Right renal cortex interstitium (tissue), 3 donors: ENCODE measurements at regions not wholly inside any gene's neighbourhood (a gene's known extent, or its start where the extent isn't known, plus 50 kb on each side); places are given as distances from the start of the nearest gene placed in this dataset.
"Not testable (repeated sequence)": the region's sequence is repeated elsewhere in the genome, so short reads cannot be mapped to it uniquely, and the experiment has no call there.

Source experiments
- DNase-seq, 3 donors: peaks; one replicate each; pipeline ENCODE4 v3.0.0-alpha.2; 2013; ENCODE audit warnings: low read depth in 3 of 3, low spot score in 2 of 3

DNA sequence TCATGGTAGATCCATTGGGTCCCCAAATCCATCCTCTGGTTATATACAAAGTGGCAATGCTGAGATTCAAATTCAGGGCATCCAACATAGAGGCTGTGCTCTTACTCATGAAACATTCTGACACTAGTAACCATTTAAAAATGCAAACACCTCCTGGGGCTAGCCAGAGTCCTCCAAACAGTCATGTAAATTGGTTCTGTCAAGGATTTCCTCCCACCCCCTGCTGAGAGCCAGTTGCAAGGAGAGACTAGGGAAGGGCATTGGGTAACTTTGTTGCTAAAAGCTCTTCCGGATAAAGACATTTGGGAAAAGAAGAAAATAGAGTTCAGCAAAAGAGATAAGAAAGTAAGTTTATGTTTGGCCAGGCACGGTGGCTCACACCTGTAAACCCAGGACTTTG lies 58.3 kb downstream of the ART5 start:
- not testable (repeated sequence) for DNase-seq

- not testable (repeated sequence) for DNase-seq
Observed at GRCh38 chr11:3581389-3581725, 60.4 kb downstream of the ART5 start.

DNA sequence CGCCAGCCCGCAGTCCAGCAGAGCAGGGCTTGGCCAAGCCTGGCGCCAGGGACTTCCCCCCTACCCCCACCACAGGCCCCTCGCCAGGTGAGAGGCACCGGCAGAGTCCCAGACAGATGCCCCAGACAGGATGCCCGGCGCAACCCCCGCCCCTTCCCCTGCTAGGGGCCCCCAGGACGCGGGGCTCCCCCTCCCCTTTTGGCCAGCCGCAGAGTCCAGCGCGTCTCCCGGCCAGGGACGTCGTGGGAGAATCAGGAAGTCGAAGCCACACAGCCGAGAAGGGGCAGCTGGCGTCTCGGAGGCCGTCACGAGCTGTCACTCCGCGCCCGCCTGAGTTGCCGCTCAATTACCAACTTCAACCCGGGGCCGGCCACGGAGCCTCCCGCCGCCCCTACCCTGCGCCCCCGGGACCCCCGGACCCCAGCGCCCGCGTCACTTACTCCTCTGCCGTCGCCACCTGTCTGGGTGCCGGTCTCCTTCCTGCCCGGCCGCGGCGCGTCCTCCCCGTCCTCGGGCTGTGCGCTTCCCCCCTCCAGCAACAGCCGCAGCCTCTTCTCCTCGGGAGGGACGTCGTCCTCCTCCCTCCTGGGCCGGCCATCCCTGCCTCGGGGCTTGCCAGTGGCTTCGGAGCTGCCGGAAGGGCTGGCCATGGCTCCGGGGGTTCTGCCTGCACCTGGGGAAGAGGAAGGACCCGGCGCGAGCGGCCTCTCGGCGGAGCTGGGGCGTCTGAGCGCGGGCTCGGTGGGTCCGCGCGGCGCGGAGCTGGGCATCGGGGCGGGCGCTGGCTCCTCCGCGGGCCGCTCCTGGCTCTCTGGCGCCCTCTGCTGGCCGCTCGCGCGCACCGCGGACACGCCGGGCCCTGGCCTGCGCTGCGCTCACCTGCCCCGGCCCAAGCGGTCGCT lies 61.1 kb downstream of the ART5 start:
- not testable (repeated sequence) for DNase-seq

DNA sequence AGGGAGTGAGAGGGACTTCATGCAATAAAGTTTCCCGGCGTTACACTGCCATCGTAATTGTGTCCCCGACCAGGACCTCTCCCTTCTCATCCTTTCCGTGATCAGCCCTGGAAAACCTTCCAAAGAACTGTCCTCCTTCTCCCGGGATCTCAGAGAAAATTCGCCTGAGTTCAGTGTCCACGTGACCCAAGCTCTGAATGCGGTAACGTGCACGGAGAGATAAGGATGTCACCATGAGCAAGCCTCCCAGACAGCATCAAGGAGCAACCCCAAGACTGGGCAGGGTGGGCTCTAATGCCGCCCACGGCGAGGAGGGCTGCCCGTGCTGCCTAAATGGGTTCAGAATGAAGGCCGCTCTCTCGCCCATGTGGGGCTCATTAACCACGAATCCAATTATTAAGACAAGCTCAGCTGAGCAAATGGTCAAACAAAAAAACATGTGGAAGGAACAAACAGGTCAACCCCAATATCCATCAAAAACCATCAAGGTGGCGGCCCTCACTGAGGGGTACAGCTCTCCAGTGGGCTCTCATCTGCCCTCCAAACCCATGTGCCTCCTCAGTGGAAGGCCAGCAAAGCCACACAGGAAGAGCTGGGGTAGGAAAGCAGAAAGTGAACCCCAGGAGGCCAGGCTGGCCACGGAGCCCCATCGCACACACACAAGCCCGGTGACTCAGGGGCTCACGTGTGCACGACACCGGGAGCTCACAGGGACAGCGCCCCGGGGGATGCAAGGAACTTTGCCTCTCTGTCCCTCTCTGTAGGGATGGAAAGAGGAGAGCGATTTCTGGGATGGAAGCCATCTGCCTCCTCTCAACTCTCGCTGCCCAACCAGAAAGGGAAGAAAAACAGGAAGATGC lies 62.0 kb downstream of the ART5 start:
- DNase-seq, result not testable (repeated sequence)

DNA sequence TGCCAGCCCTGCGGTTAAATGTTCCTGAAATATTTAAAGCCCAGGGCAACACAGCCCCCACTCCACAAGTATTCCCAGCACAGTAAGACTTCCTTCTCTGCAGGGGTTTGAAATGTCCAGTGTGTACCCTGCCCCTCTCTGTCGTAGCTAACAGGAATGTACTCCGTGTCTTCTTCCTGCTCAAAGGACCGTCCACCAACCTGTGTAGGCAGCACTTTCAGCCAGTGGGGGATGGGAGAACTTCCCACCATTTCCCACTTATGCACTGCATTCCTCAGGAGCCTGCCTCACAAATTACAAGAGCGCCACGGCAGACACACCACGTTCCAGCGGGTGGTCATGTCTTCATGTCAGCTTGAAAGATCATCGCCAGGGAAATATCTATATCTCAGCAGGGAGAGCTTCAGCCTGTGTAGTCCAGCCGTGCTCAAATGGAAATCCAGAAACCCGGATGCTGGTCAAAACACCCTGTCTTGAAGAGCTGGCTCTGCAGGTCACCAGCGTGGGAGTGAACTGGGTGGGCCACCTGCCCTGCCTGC lies 65.7 kb downstream of the ART5 start:
- DNase-seq, result not testable (repeated sequence)

- DNase-seq, result not testable (repeated sequence)
Observed at GRCh38 chr11:3572976-3573647, 68.7 kb downstream of the ART5 start.

- not testable (repeated sequence) for DNase-seq
Observed at GRCh38 chr11:3571752-3572151, 70.0 kb downstream of the ART5 start.

DNA sequence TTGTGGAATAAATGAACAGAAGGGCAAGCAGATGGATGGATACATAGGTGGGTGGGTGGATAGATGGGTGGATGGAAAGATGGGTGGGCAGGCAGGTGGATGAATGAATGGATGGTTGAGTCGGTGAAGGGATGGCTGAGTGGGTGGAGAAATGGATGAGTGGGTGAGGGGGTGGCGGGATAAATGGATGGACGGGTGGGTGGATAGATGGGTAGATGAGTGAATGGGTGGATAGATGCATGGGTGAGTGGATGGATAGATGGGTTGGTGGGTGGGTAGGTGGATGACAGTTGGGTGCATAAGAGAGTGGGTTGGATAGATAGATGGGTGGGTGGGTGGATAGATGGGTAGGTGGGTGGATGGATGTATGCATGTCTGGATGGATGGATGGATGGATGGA lies 76.0 kb downstream of the ART5 start:
- not testable (repeated sequence) for DNase-seq

DNA sequence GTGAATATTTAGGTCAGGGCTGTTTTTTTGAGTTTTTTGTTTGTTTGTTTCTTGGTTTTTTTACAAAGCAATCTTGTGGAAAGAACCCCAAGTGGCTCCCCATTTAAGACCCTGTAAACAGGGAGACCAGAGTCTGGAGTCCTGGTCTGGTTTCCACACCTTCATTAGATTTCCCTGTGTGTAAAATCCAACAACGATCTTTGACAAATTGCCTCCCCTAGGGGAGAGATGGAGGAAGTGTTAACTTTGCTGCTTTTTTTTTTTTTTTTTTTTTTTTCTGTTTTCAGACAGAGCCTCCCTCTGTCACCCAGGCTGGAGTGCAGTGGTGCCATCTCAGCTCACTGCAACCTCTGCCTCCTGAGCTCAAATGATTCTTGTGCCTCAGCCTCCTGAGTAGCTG lies 77.4 kb downstream of the ART5 start:
- DNase-seq, result not testable (repeated sequence)

- DNase-seq, result not testable (repeated sequence)
Observed at GRCh38 chr11:3554621-3555020, 87.2 kb downstream of the ART5 start.

GRCh38 chr11:3544990-3545389 lies 96.8 kb downstream of the ART5 start:
- DNase-seq, result not testable (repeated sequence)

- DNase-seq, result not testable (repeated sequence)
Observed at GRCh38 chr11:3538220-3538619, 103.6 kb downstream of the ART5 start.

GRCh38 chr11:3537254-3537653 lies 104.5 kb downstream of the ART5 start:
- DNase-seq, result not testable (repeated sequence)

- DNase-seq, result not testable (repeated sequence)
Observed at GRCh38 chr11:3532958-3533357, 108.8 kb downstream of the ART5 start.

GRCh38 chr11:3531280-3531679 lies 110.5 kb downstream of the ART5 start:
- DNase-seq, result not testable (repeated sequence)

DNA sequence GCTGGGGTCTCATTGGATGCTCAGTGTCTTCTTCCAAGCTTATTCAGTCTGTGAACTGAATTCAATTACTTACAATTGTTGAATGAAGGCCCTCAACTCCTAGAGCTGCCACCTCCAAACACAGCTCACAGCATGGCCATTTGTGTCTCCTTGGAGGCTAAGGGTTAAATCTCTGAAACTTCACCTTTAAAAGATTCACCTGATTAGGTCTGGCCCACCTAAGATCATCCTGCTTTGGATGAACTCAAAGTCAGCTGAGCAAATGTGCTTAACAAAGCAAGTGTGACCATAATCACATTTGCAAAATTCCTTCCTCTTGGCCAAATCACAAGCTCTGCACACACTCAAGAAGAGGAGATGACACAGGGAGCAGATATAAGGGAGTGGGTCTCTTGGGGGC lies 118.2 kb downstream of the ART5 start:
- DNase-seq, result not testable (repeated sequence)

GRCh38 chr11:3520905-3521304 lies 120.9 kb downstream of the ART5 start:
- DNase-seq, result not testable (repeated sequence)

- DNase-seq, result not testable (repeated sequence)
Observed at GRCh38 chr11:3519841-3520240, 122.0 kb downstream of the ART5 start.

DNA sequence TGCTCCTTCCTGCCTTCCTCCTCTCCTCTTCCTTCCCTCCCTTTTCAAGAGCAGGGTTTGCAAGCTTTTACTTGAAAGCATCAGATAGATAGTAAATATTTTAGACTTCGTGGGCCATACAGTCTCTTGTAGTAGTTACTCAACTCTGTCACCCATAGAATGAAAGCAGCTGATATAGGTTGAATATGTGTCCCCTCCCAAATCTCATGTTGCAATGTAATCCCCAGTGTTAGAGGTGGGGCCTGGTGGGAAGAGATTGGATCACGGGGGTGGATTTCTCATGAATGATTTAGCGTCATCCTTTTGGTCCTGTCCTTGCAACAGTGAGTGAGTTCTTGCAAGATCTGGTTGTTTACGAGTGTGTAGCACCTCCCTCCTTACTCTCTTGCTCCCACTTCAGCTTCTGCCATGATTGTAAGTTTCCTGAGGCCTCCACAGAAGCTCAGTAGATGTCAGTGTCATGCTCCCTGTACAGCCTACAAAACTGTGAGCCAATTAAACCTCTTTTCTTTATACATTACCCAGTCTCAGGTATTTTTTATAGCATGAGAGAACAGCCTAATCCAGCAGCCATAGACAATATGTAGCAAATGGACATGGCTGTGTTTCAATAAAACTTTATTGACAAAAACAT lies 124.7 kb downstream of the ART5 start:
- DNase-seq, result not testable (repeated sequence)

DNA sequence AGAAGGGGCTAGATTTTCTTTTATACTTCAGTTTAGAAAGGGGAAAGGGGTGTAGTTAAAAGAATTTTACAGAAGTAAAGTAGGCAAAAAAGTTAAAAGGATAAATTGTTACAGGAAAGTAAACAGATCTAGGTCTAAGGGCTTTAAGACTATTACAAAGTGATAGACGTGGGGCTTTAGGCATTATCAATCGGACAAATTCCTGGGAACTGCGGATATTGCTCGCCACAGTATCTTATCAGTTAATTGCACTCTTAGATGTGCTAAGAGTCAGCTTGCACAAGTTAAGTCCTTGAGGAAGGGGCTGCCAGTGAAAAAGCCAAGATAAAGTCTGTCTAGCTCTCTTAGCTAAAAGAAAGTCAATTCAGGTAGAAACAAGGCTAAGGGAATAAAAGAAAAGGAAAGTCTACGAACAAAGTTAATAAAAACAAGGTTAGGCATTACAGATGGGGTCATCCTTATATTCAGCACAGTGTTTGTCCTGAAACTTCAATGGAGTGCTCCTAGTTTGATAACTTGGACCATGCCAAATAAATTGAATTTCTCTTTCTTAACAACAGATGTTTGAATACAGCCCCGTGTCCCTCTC lies 125.4 kb downstream of the ART5 start:
- DNase-seq, result not testable (repeated sequence)
